Keratinocyte (primary cell): ENCODE measurements at regions not wholly inside any gene's neighbourhood (a gene's known extent, or its start where the extent isn't known, plus 50 kb on each side); places are given as distances from the start of the nearest gene placed in this dataset.

Experiments used
- EZH2 ChIP-seq: IDR thresholded peaks from one replicate; pipeline ENCODE4 v1.6.1; 2012; ENCODE audit warnings: inconsistent platforms, mild to moderate bottlenecking, low read length, moderate library complexity
- TF ChIP-seq, protein P1 (sequence below), 3 experiments: IDR thresholded peaks in 1 of 3; conservative IDR thresholded peaks in 1 of 3; optimal IDR thresholded peaks in 1 of 3; 2 replicates in 2 of 3; 3 replicates in 1 of 3; pipeline versions ENCODE3 to v1.5.1; 2011; ENCODE audit warnings: low read length in 3 of 3, mild to moderate bottlenecking in 3 of 3, moderate library complexity in 2 of 3, control low read depth in 1 of 3, inconsistent platforms in 1 of 3; ENCODE audit not compliant: insufficient read depth in 2 of 3; ENCODE audit errors: extremely low read depth in 1 of 3

DNA sequence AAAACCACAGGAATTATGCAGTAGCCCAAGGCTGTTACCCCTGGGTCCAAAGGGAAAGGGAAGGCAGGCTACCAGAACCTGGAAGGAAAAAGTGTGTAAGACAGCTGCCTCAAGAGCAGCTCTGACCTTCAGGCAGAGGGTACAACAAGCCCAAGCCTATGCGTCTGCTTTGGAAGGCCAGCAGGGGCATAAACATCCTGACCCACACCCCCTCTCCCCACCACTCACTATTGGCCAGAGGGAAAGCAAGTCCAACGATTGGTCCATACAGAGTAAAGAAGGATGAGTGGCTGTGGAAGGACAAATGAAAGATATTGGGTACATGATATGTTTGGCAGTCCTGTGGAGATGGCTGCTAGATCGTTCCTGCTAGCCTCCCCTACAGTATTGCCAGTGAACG, 227.6 kb upstream of the HNRNPA3 start:
- TF ChIP-seq, protein P1, sequence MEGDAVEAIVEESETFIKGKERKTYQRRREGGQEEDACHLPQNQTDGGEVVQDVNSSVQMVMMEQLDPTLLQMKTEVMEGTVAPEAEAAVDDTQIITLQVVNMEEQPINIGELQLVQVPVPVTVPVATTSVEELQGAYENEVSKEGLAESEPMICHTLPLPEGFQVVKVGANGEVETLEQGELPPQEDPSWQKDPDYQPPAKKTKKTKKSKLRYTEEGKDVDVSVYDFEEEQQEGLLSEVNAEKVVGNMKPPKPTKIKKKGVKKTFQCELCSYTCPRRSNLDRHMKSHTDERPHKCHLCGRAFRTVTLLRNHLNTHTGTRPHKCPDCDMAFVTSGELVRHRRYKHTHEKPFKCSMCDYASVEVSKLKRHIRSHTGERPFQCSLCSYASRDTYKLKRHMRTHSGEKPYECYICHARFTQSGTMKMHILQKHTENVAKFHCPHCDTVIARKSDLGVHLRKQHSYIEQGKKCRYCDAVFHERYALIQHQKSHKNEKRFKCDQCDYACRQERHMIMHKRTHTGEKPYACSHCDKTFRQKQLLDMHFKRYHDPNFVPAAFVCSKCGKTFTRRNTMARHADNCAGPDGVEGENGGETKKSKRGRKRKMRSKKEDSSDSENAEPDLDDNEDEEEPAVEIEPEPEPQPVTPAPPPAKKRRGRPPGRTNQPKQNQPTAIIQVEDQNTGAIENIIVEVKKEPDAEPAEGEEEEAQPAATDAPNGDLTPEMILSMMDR (optimal IDR thresholded peaks at IDR 0.05 in 1 of 3, IDR thresholded peaks at IDR 0.05 in 1 of 3, conservative IDR thresholded peaks at IDR 0.05 in 1 of 3; ENCODE audit: extremely low read depth in 1 of 3, insufficient read depth in 2 of 3, low read length in 3 of 3), result no peak
- no peak for TF ChIP-seq EZH2
